SIG-M5 treated with dmso at 0.1 percent for 504 hours (cell line): ENCODE measurements at regions not wholly inside any gene's neighbourhood (a gene's known extent, or its start where the extent isn't known, plus 50 kb on each side); places are given as distances from the start of the nearest gene placed in this dataset.
A peak's percentile ranks its signal among the peaks of the same experiment; 100 is the strongest.
"Not testable (repeated sequence)": the region's sequence is repeated elsewhere in the genome, so short reads cannot be mapped to it uniquely, and the experiment has no call there.

ENCODE experiments used
- DNase-seq: peaks from one replicate; lab custom pipeline; 2025; ENCODE audit not compliant: unreplicated experiment; lab: John Stamatoyannopoulos, UW

- DNase-seq, result not testable (repeated sequence)
Observed at GRCh38 chr2:12018726-12019125, 272.3 kb downstream of the LPIN1 start.

GRCh38 chr2:12020833-12021469 lies 274.5 kb downstream of the LPIN1 start:
- DNase-seq, result no peak

GRCh38 chr2:12024197-12024907 lies 277.9 kb downstream of the LPIN1 start:
- DNase-seq, result not testable (repeated sequence)

- DNase-seq, result no peak
Observed at GRCh38 chr2:12027136-12027535, 280.7 kb downstream of the LPIN1 start.

- no peak for DNase-seq
Observed at GRCh38 chr2:12031866-12032265, 285.4 kb downstream of the LPIN1 start.

GRCh38 chr2:12032398-12032797 lies 286.0 kb downstream of the LPIN1 start:
- no peak for DNase-seq

GRCh38 chr2:12032975-12033374 lies 286.5 kb downstream of the LPIN1 start:
- DNase-seq, result no peak

- no peak for DNase-seq
Observed at GRCh38 chr2:12033494-12033893, 287.1 kb downstream of the LPIN1 start.

- no peak for DNase-seq
Observed at GRCh38 chr2:12034382-12034781, 287.9 kb downstream of the LPIN1 start.

- no peak for DNase-seq
Observed at GRCh38 chr2:12035029-12035720, 288.7 kb downstream of the LPIN1 start.

- DNase-seq, result no peak
Observed at GRCh38 chr2:12035956-12036639, 289.7 kb downstream of the LPIN1 start.

GRCh38 chr2:12036640-12036983 lies 290.2 kb downstream of the LPIN1 start:
- DNase-seq, result no peak

- DNase-seq, result no peak
Observed at GRCh38 chr2:12037301-12037700, 290.9 kb downstream of the LPIN1 start.

GRCh38 chr2:12041236-12041635 lies 294.8 kb downstream of the LPIN1 start:
- no peak for DNase-seq

- peak; percentile 24 for DNase-seq
Observed at GRCh38 chr2:12043131-12043530, 296.7 kb downstream of the LPIN1 start.

GRCh38 chr2:12044857-12045256 lies 298.4 kb downstream of the LPIN1 start:
- DNase-seq, result peak; percentile 12

GRCh38 chr2:12045864-12046291 lies 299.4 kb downstream of the LPIN1 start:
- DNase-seq, result no peak

GRCh38 chr2:12046641-12047040 lies 300.2 kb downstream of the LPIN1 start:
- no peak for DNase-seq

GRCh38 chr2:12047761-12048160 lies 301.3 kb downstream of the LPIN1 start:
- no peak for DNase-seq

- no peak for DNase-seq
Observed at GRCh38 chr2:12048550-12048949, 302.1 kb downstream of the LPIN1 start.

GRCh38 chr2:12050396-12050795 lies 304.0 kb downstream of the LPIN1 start:
- DNase-seq, result peak; percentile 81

GRCh38 chr2:12051831-12052230 lies 305.4 kb downstream of the LPIN1 start:
- no peak for DNase-seq
